GM12873 (cell line): ENCODE measurements at regions not wholly inside any gene's neighbourhood (a gene's known extent, or its start where the extent isn't known, plus 50 kb on each side); places are given as distances from the start of the nearest gene placed in this dataset.
A peak's percentile ranks its signal among the peaks of the same experiment; 100 is the strongest.

Experiments
- TF ChIP-seq, protein P1 (sequence below): IDR thresholded peaks from 2 replicates; pipeline ENCODE4 v1.5.1; 2012; ENCODE audit warnings: low read depth, mild to moderate bottlenecking, moderate library complexity, low read length, control low read depth; ENCODE audit not compliant: insufficient read depth; ENCODE audit errors: missing control alignments

DNA sequence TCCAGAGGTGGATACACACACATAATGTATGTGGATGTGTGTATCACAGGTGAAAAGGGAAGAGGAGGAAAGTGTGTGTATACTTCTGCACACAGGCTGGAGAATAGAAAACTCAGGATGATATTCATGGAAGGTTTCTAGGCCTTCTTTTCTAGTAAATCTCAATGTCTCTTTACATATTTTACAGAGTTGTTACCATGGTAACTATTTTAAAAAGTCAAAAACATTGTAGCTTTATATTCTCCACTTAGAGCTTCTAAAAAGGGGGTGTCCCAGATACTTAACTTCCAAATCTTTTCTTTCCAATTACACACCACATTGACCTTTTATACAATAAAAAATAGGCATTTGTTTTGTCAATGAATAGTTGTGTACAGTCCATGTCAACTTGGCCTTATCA is 604.8 kb upstream of the LCORL start:
- TF ChIP-seq, protein P1, sequence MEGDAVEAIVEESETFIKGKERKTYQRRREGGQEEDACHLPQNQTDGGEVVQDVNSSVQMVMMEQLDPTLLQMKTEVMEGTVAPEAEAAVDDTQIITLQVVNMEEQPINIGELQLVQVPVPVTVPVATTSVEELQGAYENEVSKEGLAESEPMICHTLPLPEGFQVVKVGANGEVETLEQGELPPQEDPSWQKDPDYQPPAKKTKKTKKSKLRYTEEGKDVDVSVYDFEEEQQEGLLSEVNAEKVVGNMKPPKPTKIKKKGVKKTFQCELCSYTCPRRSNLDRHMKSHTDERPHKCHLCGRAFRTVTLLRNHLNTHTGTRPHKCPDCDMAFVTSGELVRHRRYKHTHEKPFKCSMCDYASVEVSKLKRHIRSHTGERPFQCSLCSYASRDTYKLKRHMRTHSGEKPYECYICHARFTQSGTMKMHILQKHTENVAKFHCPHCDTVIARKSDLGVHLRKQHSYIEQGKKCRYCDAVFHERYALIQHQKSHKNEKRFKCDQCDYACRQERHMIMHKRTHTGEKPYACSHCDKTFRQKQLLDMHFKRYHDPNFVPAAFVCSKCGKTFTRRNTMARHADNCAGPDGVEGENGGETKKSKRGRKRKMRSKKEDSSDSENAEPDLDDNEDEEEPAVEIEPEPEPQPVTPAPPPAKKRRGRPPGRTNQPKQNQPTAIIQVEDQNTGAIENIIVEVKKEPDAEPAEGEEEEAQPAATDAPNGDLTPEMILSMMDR = no peak

DNA sequence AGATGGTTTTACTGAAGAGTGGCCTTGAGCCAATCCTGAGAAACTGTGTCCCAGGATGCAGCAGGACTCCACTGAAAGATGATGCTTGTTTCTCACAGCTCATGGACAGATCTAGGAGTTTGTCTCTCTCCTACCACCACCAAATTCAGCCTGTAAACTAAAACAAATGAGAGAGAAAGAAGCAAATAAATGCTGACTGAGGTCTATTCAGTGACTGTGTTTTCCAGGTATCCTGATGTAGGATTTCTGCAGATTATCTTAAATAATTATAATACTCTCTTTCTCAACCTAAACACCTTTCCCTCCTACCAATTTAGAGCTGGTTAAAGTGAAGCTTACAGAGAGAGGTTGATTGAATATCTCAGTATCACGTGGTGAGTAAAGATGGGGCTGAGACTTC is 599.6 kb upstream of the LCORL start:
- TF ChIP-seq, protein P1 = no peak

DNA sequence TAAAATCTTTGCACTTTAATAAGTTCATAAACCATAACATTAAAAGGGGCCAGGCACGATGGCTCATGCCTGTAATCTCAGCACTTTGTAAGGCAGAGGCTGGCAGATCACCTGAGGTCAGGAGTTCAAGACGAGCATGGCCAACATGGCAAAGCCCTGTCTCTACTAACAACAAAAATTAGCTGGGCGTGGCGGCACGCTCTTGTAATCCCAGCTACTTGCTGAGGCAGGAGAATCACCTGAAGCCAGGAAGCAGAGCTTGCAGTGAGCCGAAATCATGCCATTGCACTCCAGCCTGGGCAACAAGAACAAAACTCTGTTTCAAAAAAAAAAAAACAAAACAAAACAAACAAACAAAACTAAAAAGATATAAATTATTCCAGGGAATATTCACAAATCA is 595.2 kb upstream of the LCORL start:
- TF ChIP-seq, protein P1 = no peak

DNA sequence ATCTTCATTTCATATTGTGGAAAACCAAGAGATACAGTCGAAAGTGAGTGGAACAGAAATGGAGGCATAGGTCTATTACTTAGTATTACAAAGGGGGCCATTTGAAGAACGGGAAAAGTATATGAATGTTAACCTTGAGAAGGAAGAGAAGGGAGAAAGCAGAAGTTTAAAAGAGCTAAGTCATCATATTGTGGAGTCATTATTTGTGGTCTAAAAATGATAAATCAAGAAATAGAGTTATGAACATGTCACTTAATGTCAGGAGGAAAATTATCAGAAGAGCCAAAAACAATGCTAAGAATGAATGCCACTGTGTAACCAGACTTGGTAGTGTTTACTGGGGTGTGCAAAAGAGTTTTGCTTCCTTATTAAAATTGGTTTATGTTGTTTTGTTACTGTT is 589.5 kb upstream of the LCORL start:
- TF ChIP-seq, protein P1 = no peak

DNA sequence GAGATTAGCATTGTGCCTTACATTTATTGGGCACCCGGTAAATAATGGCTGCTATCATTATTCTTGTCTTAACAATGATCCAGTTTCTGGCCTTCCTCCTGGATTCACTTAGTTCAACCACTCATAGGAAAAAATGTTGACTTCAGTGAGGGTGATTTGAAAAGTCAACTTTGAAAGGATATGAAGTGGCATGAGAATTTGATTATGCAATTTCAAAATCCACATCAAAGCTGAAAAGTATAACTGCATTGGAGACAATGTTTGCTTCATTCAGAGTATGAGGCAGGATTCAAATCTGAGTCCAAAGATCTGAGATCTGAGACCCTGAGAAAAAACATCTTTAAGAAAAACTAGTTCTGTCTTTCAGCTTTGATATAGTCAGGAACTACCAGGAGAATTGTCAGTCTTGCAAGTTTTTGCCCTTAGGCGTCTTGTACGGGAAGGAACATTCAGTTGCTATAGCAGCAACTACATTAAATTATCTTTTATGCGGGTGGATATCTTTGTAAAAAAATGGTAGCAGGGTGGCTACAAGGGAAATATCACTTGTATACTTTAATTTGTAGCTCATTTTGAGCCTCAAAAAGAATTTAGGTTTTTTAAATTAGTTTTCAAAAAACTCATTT is 587.5 kb upstream of the LCORL start:
- TF ChIP-seq, protein P1 = no peak

DNA sequence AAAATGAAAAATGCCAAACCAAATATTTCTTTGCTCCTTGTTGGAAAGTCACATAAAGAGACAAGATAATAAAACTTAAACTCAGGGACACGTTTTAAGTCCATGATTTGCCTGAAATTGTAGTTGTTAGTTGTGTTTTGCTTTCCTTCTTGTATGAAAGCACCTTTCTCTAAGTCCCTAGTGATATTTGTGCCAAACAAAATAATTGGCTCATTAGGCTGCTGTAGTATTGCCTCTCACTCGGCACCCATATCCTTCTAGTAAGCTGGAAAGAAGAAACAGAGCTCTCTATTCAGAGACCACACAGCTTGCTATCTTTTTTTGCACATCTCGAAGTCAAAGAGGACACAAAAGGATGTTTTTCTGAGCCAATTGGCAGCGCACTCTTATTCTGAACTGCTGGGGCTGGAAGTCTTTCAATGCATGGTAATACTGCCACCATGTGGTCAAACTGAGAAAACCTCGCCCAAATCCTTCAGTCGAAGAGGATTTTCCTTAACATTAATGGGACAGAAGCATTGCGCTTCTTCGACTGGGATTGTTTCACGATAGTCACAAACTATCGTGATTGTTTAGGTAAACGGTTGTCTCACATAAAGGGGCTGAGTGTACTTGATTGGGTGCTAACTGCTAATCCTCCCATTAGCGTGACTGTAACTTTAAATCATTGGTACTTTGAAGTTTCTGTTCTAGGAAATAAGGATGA is 571.9 kb upstream of the LCORL start:
- TF ChIP-seq, protein P1 = peak; percentile 78

DNA sequence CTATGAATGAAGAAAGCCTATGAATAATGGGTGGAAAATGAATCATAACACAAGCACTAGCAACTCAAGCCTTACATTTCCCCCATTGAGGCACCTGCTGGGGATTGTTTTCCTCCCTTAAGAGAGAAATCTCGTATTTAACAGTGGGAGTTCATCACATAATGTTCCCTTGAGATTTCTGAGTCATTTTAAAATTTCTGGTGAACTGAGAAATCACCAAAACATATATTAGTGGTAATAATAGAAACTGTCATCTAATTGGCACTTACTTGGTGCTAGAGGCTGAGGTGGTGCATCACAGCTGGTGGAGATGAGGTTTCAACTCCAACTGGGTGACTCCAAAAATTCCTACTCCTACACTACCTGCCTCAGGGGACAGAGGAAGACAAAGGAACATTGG is 561.3 kb upstream of the LCORL start:
- TF ChIP-seq, protein P1 = no peak
